Hematopoietic multipotent progenitor cell treated with erythropoietin and hydrocortisone succinate and interleukin-3 and kit ligand, for 4 days (in vitro differentiated cells): ENCODE measurements at regions not wholly inside any gene's neighbourhood (a gene's known extent, or its start where the extent isn't known, plus 50 kb on each side); places are given as distances from the start of the nearest gene placed in this dataset.

Experiments used
- DNase-seq: peaks from one replicate; pipeline ENCODE4 v3.0.0-alpha.2; 2015

- no peak for DNase-seq
These were observed 281.7 kb upstream of the ZFHX3 start for GRCh38 chr16:73329358-73330286.

DNA sequence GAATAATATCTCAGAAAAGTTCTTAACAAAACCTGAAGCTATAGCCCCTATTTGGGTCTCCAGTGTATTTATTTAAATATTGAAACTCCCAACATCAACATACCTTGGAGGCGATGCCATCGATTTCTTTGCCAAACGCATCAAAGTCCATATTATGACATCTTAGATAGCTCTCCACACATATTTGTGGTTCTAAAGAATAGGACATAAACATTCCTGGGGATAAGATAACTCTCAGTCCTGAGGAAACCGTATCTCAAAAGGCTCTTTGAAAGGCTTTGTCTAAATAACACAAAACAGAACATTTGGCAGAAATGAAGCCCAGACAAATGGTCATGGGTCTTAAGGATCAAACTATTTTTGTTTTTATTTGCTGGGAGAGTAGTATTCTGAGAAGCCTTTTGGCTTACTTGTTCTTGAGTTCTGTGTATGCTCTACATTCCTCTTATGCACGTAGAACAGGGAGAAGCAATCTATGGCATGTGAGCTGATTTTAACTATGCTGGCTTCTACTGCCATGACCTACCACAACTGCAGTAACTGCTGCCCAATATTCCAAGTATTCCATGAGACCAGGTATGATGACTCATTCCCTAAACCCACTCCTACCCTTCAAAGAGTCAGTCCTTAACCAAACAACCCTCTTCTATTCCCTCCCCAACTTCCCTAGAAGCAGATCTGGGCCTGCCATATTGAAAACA, 279.0 kb upstream of the ZFHX3 start:
- DNase-seq, result no peak

DNA sequence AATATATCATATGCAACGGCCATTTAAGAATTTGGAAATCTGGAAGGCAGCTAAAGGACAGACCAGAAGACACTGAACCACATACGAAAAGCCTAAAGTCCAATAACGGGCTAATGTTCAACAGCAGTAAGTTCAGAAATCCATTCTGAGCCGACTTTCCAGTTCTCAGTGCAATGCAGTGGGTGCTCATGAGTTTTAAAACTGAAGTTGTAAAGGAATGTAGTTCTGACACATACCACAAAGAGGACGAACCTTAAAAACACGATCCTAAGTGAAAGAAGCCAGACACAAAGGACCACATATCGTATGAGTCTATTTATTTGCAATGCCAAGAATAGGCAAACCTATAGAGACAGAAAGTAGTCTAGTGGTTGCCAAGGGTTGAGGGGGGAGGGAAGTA, 278.3 kb upstream of the ZFHX3 start:
- no peak for DNase-seq

DNA sequence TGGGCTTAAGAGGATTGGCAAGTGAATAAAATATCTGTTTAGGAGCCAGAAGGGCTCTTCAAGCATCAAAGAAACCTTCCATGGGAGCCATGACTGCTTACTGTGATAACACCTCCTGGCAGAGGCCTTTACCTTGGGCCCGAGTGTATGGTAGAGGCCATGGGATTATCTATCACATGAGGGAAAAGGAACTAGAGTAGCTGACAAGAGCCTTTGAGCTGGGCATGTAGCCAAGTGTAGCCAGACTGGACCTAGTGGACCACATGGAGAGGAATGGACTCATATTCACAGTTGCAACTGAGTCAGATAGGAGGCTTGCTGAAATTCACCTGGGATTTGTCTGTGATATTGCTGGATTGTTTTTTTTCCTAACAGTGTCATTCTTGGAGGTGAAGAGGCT, 276.0 kb upstream of the ZFHX3 start:
- no peak for DNase-seq

- no peak for DNase-seq
These were observed 274.9 kb upstream of the ZFHX3 start for GRCh38 chr16:73322856-73323255.

DNA sequence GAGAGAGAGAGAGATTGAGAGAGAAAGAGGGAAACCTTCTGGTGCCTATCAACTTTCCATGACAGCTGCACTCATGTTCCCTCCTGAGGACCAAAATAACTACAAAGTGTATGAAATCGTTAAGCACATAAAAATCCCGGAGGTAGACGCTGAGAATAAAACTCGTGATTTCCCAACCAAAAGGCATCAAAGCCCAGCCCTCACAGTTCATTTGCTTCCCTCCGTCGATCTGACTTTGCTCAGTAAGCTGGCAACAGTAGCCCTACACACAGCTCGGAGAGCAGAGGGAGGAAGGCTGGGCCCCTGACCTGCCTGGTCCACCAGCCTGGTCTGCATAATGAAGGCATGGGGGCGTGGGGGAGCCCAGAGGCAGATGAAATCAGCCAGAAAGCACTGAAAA, 273.9 kb upstream of the ZFHX3 start:
- DNase-seq, result no peak

DNA sequence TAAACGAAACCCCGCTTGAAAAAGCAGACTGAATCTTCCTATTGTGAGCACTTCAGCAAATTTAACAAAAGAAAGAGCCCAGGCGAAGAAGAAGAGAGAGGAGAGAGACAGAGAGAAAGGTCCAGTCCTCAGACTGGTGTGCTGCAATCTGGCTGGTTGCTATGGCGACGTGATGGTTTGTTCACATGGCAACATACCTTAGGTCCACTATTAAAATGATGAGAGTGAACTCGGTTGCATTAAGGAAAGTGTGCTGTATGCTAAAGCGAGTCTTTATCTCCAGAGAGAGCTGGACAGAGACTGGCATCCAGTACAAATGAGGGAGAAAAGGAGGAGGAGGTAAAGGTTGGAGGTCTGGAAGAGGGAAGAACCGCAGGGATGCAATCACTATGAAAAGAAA, 271.8 kb upstream of the ZFHX3 start:
- no peak for DNase-seq

DNA sequence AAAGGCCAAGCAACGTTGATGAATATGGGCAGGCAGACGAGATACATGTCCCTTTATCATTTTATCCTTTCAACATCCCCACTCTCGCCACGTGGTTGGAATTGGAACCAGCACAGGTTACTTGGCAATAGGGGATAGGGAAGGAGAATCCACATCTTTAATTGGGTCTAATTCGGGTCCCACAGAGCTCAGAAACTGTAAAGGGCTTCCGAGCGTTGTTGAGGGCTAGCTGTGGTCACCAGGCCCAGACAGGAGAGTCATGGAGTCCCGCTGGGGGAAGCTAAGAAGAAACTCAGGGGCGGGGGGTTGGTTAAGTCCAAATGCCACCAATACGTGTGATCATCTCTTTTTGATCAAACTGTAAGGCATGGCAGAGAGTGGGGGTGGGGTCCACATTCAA, 271.3 kb upstream of the ZFHX3 start:
- DNase-seq, result no peak

DNA sequence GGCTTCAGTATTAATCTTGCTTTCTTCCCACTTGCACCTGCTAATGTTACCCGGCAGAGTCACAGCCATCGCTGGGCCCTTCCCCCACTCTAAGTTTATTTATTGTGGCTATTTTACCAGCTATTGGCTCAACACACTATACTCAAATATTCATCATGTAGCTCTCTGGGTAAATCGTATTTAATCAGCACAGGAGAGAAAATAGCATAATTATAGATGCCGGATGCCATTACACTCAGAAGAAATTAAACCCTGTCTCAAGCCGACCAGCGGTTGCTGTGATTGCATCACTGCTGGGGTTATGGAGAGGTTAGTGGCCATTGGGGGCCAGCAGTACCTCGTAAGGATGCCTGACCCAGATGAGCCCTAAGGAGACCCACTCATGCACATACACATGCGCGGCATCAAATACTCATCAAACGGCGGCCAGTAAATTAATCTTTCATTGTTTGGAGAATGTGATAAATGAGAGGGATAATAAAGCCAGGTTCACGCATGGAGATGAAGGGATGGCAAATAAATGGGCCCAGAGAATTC, 269.5 kb upstream of the ZFHX3 start:
- DNase-seq, result no peak

DNA sequence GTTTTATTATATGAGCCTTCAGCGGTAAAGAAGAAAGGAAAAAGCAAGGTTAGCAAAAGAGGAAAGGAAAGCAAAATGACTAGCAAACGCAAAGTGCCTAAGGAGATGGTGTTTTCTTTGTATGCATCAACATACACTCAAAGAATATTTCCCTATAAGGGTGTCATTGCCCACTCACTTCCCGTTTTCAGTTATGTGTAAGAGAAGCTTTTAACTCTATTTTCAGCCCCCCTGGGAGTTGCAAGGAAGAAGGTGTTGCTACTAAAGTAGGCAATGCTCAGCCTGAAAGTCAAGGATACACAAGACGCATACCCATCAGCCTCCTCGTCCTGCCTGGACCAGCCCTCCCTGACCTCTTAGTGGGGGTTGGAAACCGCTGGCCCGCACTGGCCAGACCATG, 267.7 kb upstream of the ZFHX3 start:
- peak; percentile 19 for DNase-seq

- no peak for DNase-seq
These were observed 266.0 kb upstream of the ZFHX3 start for GRCh38 chr16:73313950-73314349.

GRCh38 chr16:73311857-73312723, 264.2 kb upstream of the ZFHX3 start:
- no peak for DNase-seq

DNA sequence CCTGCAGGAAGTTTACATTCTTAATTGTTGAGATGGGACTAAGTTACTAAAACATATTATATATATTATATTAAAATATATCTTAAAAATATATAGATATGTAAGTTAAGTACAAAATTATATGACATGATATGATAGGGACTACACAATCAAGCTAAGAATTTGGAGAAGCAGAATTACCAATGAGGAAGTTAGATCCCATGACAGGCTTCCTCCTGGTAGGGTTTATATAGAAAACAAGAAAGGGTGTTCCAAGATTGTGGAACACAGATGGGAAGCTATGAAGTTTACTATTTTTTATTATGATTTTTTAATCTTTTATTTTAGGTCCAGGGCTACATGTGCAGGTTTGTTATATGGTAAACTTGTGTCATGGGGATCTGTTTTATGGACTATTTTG, 260.8 kb upstream of the ZFHX3 start:
- DNase-seq, result no peak

DNA sequence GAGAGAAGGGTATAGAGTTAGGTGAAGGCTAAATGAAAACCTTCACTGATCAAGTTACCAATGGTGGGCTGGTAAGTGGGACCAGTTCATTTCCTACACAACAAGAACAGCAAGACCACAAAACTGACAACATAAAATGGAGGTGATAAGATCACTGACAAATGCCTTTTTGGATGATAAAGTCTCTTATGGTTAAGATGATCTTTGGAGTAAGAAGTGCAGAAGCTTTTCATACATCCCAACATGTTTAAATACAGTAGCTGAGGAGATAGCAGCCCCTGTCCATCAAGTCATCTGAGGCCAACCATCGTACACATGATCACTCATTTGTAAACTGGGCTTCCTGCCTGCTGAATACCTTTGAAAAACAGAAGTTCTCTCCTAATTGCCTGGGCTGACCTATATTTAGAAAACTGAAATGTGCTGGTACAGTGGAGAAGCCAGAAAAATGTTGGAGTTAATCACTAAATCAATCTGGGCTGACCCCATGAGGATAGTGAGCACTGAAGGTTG, 259.0 kb upstream of the ZFHX3 start:
- DNase-seq, result no peak

- DNase-seq, result no peak
These were observed 256.3 kb upstream of the ZFHX3 start for GRCh38 chr16:73304008-73304774.

DNA sequence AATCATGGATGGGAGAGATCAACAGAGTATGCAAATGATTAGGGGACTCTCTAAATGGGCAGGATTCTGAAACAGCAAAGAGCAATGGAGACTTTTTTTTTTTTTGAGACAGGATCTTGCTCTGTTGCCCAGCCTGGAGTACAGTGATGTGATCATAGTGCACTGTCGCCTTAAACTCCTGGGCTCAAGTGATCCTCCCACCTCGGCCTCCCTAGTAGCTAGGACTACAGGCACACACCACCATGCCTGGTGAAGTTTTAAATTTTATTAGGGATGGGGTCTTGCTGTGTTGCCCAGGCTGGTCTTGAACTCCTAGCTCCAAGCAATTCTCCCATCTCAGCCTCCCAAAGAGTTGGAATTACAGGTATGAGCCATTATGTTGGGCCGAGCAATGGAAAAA, 255.0 kb upstream of the ZFHX3 start:
- no peak for DNase-seq

DNA sequence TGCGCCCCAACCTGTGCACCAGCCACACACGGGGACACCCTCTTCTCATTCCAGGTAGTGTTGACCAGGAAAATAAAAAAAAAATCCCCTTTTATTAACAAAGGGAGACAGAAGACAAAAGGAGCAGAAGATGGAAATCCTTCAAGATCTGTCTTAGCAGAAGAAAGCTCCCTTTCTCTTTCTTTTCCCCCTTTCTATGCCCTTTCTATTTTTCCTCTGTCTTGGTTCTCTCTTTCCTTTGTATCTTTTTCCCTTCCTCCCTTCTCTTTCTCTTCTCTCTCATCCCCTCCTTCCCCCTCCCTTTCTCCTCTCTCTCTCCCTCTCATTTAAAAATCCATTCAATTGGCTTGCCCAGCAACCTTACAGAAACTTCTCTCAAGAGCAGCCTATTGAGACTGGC, 254.1 kb upstream of the ZFHX3 start:
- DNase-seq, result no peak

DNA sequence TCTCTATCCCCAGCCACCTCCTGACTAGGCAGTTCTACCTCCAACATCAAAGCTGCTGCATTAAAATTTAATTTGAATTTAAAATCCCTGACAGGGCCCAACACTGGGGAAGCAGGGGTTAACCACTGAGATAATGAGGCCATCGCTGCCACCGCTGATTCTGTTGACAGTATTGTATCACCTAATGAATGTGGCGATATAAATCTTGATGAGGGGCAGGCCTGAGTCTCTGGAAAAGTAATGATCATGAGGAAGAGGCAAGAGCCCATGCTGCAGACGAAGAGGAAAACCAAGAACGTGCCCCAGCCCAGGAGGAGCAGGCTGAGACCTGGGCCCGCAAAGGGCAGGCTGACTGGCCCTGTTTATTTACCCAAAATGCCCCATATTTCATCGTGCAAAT, 251.4 kb upstream of the ZFHX3 start:
- no peak for DNase-seq

DNA sequence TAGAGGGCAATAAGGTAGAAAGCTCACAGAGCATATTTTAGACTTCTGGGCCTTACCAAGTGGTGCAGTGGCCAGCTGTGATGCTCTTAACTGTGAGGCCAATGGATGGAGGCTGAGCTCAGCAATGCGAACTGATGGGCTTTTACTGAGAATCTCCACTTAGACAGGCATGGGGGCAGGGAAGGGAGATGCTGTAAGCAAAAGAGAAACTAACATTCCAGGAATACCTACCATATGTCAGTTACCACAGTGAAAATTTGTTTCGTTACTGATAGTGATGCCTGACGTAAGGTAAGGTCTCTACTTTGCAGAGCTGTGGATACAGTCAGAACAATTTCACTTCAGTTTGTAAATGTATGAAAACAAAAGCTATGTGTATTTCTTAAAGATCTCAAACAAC, 250.6 kb upstream of the ZFHX3 start:
- DNase-seq, result no peak

DNA sequence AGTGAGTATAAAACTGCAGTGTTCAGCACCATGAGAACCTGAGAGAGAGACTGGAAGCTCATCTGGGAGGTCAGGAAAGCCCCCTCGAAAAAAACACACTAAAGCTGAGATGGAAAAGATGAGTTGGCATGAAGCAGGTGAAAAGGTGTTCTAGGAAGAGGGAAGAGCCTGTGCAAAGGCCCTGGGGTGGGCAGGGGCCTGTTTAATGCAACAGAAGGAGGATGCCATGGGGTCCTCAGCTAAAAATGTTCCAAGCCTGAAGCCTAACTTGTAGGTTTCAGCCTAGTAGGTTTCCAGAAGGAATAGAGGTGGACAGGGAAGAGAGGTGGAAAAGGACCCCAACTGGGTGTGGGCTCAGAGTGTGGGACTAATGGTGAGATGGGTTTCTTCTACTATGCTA, 242.3 kb upstream of the ZFHX3 start:
- DNase-seq, result no peak

- DNase-seq, result no peak
These were observed 241.3 kb upstream of the ZFHX3 start for GRCh38 chr16:73289232-73289631.

GRCh38 chr16:73288520-73288919, 240.6 kb upstream of the ZFHX3 start:
- DNase-seq, result no peak
